Osteocyte (in vitro differentiated cells): ENCODE measurements at regions not wholly inside any gene's neighbourhood (a gene's known extent, or its start where the extent isn't known, plus 50 kb on each side); places are given as distances from the start of the nearest gene placed in this dataset.

Source experiments
- DNase-seq: peaks from one replicate; pipeline ENCODE4 v3.0.0; 2021; ENCODE audit warnings: mixed read lengths; ENCODE audit not compliant: unreplicated experiment; ENCODE audit errors: extremely low spot score
- H3K27ac Mint-ChIP-seq: one replicate; pipeline ENCODE4 v1.8.0; 2021; ENCODE audit warnings: mild to moderate bottlenecking, mixed read lengths; ENCODE audit not compliant: unreplicated experiment
- H3K27me3 Mint-ChIP-seq: one replicate; pipeline ENCODE4 v1.8.0; 2021; ENCODE audit warnings: mixed read lengths; ENCODE audit not compliant: unreplicated experiment
- H3K36me3 Mint-ChIP-seq: one replicate; pipeline ENCODE4 v1.8.0; 2021; ENCODE audit warnings: mixed read lengths; ENCODE audit not compliant: unreplicated experiment
- H3K4me1 Mint-ChIP-seq: one replicate; pipeline ENCODE4 v1.8.0; 2021; ENCODE audit warnings: mixed read lengths; ENCODE audit not compliant: unreplicated experiment
- H3K4me3 Mint-ChIP-seq: one replicate; pipeline ENCODE4 v1.8.0; 2021; ENCODE audit warnings: mild to moderate bottlenecking, moderate library complexity, mixed read lengths; ENCODE audit not compliant: unreplicated experiment
- H3K9me3 Mint-ChIP-seq: one replicate; pipeline ENCODE4 v1.8.0; 2021; ENCODE audit warnings: mixed read lengths; ENCODE audit not compliant: unreplicated experiment
- CTCF ChIP-seq: fragments of 200-600 bp; sonication (generic); IDR thresholded peaks from 2 replicates; pipeline ENCODE4 v1.5.0; 2021; ENCODE audit warnings: antibody characterized with exemption, mild to moderate bottlenecking, moderate library complexity

- Mint-ChIP-seq H3K9me3 (peaks cover 4% of the 10 kb centered on the region), H3K36me3 (peaks cover 4% of the 10 kb centered on the region), H3K4me3 (no peak overlapping the region), H3K4me1 (peaks cover 25% of the 10 kb centered on the region), H3K27ac (peak overlapping the region; percentile 32), H3K27me3 (no peaks in the 10 kb centered on the region)
- DNase-seq = no peak
- no peak for TF ChIP-seq CTCF
Observed at GRCh38 chr1:98460136-98460535, 201.4 kb upstream of the SNX7 start.

- no peak for TF ChIP-seq CTCF
- DNase-seq = no peak
- Mint-ChIP-seq H3K4me3 (no peak overlapping the region), H3K4me1 (peaks cover 18% of the 10 kb centered on the region), H3K27me3 (no peaks in the 10 kb centered on the region), H3K36me3 (peaks cover 4% of the 10 kb centered on the region), H3K9me3 (peaks cover 4% of the 10 kb centered on the region), H3K27ac (no peak overlapping the region)
Observed at GRCh38 chr1:98459486-98459870, 202.0 kb upstream of the SNX7 start.

GRCh38 chr1:98458511-98459485 lies 202.7 kb upstream of the SNX7 start:
- H3K4me1 Mint-ChIP-seq = peaks cover 15% of the 10 kb centered on the region
- H3K9me3 Mint-ChIP-seq = peaks cover 4% of the 10 kb centered on the region

GRCh38 chr1:98457248-98457647 lies 204.3 kb upstream of the SNX7 start:
- peaks cover 4% of the 10 kb centered on the region for H3K36me3 Mint-ChIP-seq
- no peak overlapping the region for H3K4me3 Mint-ChIP-seq
- H3K4me1 Mint-ChIP-seq = peaks cover 16% of the 10 kb centered on the region
- no peak overlapping the region for H3K27ac Mint-ChIP-seq
- H3K27me3 Mint-ChIP-seq = no peaks in the 10 kb centered on the region
- TF ChIP-seq CTCF = no peak
- peaks cover 4% of the 10 kb centered on the region for H3K9me3 Mint-ChIP-seq
- DNase-seq = no peak

More at GRCh38 chr1:98458511-98459485, 202.7 kb upstream of the SNX7 start:
- H3K36me3 Mint-ChIP-seq = peaks cover 4% of the 10 kb centered on the region
- no peaks in the 10 kb centered on the region for H3K27me3 Mint-ChIP-seq
- H3K27ac Mint-ChIP-seq = no peak overlapping the region
- DNase-seq = no peak
- no peak for TF ChIP-seq CTCF
- no peak overlapping the region for H3K4me3 Mint-ChIP-seq

- TF ChIP-seq CTCF = no peak
- peaks cover 4% of the 10 kb centered on the region for H3K36me3 Mint-ChIP-seq
- H3K27me3 Mint-ChIP-seq = no peaks in the 10 kb centered on the region
- no peak overlapping the region for H3K4me3 Mint-ChIP-seq
- DNase-seq = no peak
- H3K27ac Mint-ChIP-seq = no peak overlapping the region
- H3K9me3 Mint-ChIP-seq = no peaks in the 10 kb centered on the region
- peaks cover 12% of the 10 kb centered on the region for H3K4me1 Mint-ChIP-seq
Observed at GRCh38 chr1:98454666-98455065, 206.9 kb upstream of the SNX7 start.
